Activated T-cell treated with anti-CD3 and anti-CD28 coated beads, Interleukin-2, amount 50 U/mL, for 72 hours (primary cell): ENCODE measurements at regions not wholly inside any gene's neighbourhood (a gene's known extent, or its start where the extent isn't known, plus 50 kb on each side); places are given as distances from the start of the nearest gene placed in this dataset.
A peak's percentile ranks its signal among the peaks of the same experiment; 100 is the strongest.

Experiments
- ATAC-seq, 2 donors: fragments of 150-1000 bp; cut with Tn5 transposase; replicated peaks in 1 of 2; 2 replicates each; pipeline ENCODE4 v1.10.0; 2021; ENCODE audit warnings: moderate library complexity in 2 of 2, mild to moderate bottlenecking in 1 of 2
- DNase-seq, 2 donors: peaks; one replicate each; pipeline ENCODE4 v3.0.0; 2021 to 2022; ENCODE audit warnings: mixed read lengths in 1 of 2
- H3K27ac Mint-ChIP-seq: one replicate; pipeline ENCODE4 v1.8.0; 2022; ENCODE audit warnings: mild to moderate bottlenecking, moderate library complexity, mixed read lengths
- H3K27me3 Mint-ChIP-seq: one replicate; pipeline ENCODE4 v1.8.0; 2022; ENCODE audit warnings: low read depth, mixed read lengths
- H3K36me3 Mint-ChIP-seq, 2 donors: one replicate each; pipeline ENCODE4 v1.8.0; 2022; ENCODE audit warnings: mixed read lengths in 2 of 2, mild to moderate bottlenecking in 1 of 2; ENCODE audit not compliant: insufficient read depth in 2 of 2
- H3K4me1 Mint-ChIP-seq: one replicate; pipeline ENCODE4 v1.8.0; 2022; ENCODE audit warnings: low read depth, mixed read lengths
- H3K4me3 Mint-ChIP-seq, 2 donors: one replicate each; pipeline ENCODE4 v1.8.0; 2022; ENCODE audit warnings: mild to moderate bottlenecking in 2 of 2, mixed read lengths in 2 of 2, moderate library complexity in 2 of 2
- H3K9me3 Mint-ChIP-seq, 2 donors: one replicate each; pipeline ENCODE4 v1.8.0; 2022; ENCODE audit warnings: mixed read lengths in 2 of 2

DNA sequence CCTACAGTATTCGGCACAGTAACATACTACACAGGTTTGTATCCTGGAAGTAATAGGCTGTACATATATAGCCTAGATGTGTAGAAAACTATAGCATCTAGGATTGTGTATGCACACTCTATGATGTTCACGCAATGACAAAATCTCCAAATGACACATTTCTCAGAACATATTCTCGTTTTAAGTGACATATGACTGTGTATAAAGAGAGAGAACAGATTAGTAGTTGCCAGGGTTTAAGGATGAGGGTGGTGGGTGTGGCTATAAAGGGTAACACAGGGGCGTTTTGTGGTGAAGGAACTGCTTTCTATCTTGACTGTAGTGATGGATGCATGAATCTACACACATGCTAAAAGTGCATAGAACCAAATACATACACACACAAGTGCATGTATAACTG, 101.2 kb downstream of the ARL4A start:
- Mint-ChIP-seq H3K36me3 (no peaks in the 10 kb centered on the region), H3K9me3 (no peaks in the 10 kb centered on the region), H3K4me3 (no peak overlapping the region), H3K27me3 (no peaks in the 10 kb centered on the region), H3K27ac (no peak overlapping the region), H3K4me1 (no peaks in the 10 kb centered on the region)
- DNase-seq: peak; percentile 0 to 33
- ATAC-seq: peak; percentile 68 to 94

DNA sequence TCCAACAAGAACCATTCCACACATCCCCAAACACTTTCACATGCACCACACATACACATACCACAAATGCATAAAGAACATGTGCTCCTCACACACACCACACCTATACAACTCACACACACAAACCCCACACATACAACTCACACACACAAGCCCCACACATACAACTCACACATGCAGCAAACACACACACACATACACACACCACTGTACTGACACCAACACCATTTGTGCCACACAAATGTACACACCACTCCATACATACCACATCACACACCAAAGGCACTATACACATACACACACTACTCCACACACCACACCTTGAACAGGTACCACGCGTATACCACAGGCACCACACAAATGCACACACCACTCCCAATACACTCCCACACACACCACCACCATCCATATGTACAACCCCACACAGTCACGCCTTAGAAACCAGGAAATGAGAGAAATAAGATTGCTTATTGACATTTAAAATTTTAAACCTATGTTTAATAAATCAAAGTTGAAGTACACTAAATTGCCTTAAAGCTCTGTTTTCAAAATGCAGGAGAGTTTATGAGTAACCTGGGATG, 107.4 kb downstream of the ARL4A start:
- Mint-ChIP-seq H3K9me3 (no peaks in the 10 kb centered on the region), H3K36me3 (no peaks in the 10 kb centered on the region), H3K4me1 (no peaks in the 10 kb centered on the region), H3K27ac (no peak overlapping the region), H3K4me3 (no peak overlapping the region), H3K27me3 (no peaks in the 10 kb centered on the region)
- DNase-seq (no peak), ATAC-seq (no peak)

DNA sequence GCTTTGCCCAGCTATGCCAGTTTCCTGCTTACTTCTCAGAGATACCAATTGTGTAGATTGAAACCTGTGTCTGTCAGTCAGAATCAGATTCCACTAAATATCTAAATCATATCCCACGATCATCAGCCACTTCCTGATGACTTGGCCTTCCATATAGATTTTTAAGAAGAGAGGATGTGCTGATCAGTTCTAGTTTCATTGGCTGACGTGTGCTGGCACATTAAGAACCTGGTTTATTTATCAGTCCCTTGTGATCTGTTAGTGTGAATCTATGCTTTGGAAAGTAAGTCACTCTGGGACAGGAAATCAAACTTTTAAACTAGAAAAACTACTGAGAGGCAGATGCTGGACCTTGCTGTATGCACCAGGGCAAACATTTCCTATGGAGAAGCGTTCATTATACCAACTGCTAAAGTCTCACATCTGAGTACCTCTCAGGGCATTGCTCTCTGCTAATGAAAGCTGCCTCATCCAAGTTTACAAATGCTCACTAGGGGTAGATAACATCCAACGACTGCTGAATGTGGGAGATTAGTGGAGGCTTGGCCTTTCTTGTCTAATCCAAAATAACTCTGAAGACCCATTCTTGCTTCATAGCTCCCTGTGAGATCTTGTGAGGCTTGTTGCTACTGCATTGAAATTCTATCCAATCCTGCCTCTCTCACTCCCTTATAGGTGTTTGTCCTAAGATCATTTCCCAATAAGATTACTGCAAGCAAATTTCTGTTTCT, 109.1 kb downstream of the ARL4A start:
- peak overlapping the region in 1 of 2 donors; percentile 1 for H3K4me3 Mint-ChIP-seq
- DNase-seq (no peak), ATAC-seq (peak in 1 of 2 donors; percentile 58)
- no peaks in the 10 kb centered on the region for H3K36me3 Mint-ChIP-seq
- H3K27me3 Mint-ChIP-seq: no peaks in the 10 kb centered on the region
- H3K9me3 Mint-ChIP-seq: no peaks in the 10 kb centered on the region
- peak overlapping the region; percentile 21 for H3K27ac Mint-ChIP-seq
- no peaks in the 10 kb centered on the region for H3K4me1 Mint-ChIP-seq

DNA sequence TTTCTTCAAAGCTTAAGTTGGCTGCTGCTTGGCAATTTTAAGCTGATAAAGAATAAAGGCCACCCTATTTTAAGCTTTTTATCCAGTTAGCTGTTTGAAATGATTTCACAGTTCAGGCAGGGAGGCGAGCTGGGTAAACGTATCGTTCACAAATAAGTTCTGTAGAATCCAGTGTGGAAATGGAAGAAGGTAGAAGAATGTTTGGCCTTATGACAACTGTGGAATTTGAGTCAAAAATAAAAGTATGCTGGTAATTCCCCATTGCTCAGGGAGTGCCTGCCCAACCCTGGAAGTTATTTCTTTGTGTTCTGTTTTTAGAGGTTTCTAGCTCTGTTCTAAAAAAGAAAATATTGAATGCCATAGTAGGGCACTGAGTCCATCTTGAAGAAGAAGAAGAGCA, 113.1 kb downstream of the ARL4A start:
- H3K4me3 Mint-ChIP-seq: no peak overlapping the region
- DNase-seq (no peak), ATAC-seq (no peak)
- H3K27me3 Mint-ChIP-seq: no peaks in the 10 kb centered on the region
- no peaks in the 10 kb centered on the region for H3K4me1 Mint-ChIP-seq
- no peaks in the 10 kb centered on the region for H3K36me3 Mint-ChIP-seq
- H3K9me3 Mint-ChIP-seq: no peaks in the 10 kb centered on the region
- H3K27ac Mint-ChIP-seq: no peak overlapping the region

DNA sequence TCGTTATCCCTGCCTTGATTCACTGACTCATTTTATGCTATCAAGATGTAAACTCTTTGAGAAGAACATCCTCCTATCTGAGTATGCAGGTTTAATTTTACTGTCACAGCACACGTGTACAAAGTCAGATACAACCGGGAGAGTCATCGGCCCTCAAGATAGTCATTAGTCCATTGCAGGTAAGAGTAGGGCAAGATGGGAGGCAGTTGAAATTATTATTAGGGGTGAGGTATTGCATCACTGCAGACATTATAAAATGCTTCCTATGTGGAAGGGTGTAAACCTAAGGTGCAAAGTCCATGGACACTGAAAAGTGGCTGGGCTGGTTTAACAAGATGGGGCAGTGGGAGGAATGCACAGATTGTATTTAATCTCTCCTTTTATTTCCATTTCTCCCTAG, 113.7 kb downstream of the ARL4A start:
- no peaks in the 10 kb centered on the region for H3K4me1 Mint-ChIP-seq
- H3K9me3 Mint-ChIP-seq: no peaks in the 10 kb centered on the region
- H3K36me3 Mint-ChIP-seq: no peaks in the 10 kb centered on the region
- DNase-seq: no peak
- ATAC-seq: no peak
- H3K27ac Mint-ChIP-seq: no peak overlapping the region
- no peaks in the 10 kb centered on the region for H3K27me3 Mint-ChIP-seq
- no peak overlapping the region for H3K4me3 Mint-ChIP-seq

DNA sequence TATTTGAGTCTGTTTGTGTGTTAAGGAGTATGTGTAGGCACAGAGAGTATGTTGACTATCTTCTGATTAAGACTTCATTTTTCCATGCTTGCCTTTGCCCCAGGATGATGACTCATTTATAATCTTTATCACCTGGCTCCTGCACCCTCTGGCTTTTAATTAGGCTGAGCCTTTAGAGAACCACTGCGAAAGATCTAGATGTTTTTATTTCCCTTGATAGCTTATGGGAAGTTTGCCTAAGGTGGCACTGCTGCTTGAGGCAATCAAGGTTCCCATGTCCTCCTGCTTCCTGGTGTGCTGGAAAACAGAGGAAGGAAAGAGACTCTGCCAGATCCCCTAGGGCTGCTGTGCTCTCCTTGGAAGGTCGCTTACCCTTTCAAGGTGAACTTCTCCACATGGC, 114.6 kb downstream of the ARL4A start:
- DNase-seq (no peak), ATAC-seq (no peak)
- Mint-ChIP-seq H3K36me3 (no peaks in the 10 kb centered on the region), H3K27me3 (no peaks in the 10 kb centered on the region), H3K27ac (no peak overlapping the region), H3K4me3 (no peak overlapping the region), H3K4me1 (no peaks in the 10 kb centered on the region), H3K9me3 (no peaks in the 10 kb centered on the region)

DNA sequence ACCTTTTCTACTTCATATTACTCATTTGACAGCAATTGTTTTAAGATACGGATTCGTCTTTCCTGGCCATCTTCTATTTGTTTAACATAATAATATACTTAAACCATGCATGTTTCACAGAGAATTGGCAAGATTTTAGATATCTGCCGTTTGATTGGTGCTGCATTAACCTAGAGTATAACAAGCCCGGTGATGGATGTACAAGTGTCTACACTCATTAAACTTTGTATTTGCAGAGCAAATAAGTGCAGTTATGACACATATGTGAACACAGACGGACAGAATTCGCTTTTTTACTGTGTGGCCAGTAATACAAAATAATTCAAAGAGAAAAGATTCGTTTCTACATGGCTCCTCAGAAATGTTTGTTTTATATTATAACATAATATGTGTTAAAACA, 116.1 kb downstream of the ARL4A start:
- Mint-ChIP-seq H3K27me3 (no peaks in the 10 kb centered on the region), H3K4me3 (no peak overlapping the region), H3K36me3 (no peaks in the 10 kb centered on the region), H3K4me1 (no peaks in the 10 kb centered on the region), H3K27ac (no peak overlapping the region), H3K9me3 (no peaks in the 10 kb centered on the region)
- DNase-seq (no peak), ATAC-seq (no peak)

DNA sequence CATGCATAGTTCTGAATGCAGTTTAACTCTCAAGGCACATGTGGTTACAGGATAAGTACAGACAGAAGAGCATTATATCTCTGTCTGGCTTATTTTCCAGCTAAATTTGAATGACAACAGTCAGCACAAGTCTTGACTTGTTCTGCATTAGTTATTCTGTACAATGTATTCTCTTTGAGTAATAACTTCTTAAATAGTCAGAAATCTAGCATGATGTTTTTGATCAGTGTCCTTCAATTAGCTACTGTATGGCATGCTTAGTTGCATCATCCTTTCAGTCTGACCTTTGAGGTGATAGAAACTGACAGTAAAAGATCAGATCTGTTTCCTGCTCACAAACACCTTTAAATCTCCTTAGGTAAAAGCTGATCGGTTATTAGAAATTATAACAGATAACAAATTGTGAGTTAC, 118.1 kb downstream of the ARL4A start:
- no peaks in the 10 kb centered on the region for H3K4me1 Mint-ChIP-seq
- no peaks in the 10 kb centered on the region for H3K36me3 Mint-ChIP-seq
- H3K9me3 Mint-ChIP-seq: no peaks in the 10 kb centered on the region
- H3K27me3 Mint-ChIP-seq: no peaks in the 10 kb centered on the region
- DNase-seq (no peak), ATAC-seq (no peak)
- H3K4me3 Mint-ChIP-seq: no peak overlapping the region
- H3K27ac Mint-ChIP-seq: no peak overlapping the region

DNA sequence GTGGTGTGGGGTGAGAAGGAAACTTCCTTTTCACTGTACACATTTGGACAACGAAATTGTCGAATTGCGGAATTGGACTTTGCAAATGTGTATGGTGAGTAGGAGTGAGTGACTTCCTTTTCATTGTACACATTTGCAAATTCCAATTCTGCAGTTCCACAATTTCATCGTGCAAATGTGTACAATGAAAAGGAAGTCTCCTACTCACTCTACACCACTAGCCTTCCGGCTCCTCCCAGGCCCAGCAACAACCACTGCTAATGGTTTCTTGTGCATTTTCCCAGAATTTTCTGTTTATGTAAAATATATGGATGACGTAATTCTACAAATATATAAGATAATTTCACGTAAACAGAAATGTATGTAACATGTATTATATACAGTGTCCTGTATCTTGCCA, 118.5 kb downstream of the ARL4A start:
- ATAC-seq: no peak

DNA sequence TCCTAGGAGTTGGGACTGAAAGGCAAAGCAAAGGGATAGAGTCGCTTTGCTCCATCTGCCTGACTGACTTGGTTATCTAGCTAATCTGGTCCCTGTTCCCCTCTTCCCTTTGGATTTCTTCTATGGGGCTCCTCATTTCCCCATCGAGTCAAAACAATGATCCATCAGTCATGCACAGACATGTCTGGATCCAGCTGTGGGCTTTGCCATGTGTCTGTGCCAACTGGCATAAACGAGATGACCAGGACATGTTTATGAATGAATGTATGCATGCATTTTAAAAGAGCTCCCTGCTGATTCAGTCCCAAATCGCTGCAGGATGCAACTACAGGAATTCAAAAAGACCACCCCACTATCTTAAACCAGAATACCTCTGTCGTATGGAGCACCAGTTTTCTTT, 122.0 kb downstream of the ARL4A start:
- no peaks in the 10 kb centered on the region for H3K27me3 Mint-ChIP-seq
- H3K9me3 Mint-ChIP-seq: peaks cover 0 to 6% of the 10 kb centered on the region in 2 donors
- ATAC-seq (no peak), DNase-seq (no peak)
- H3K4me1 Mint-ChIP-seq: no peaks in the 10 kb centered on the region
- H3K4me3 Mint-ChIP-seq: no peak overlapping the region
- no peak overlapping the region for H3K27ac Mint-ChIP-seq
- H3K36me3 Mint-ChIP-seq: no peaks in the 10 kb centered on the region

More for the DNA sequence above, 118.5 kb downstream of the ARL4A start:
- no peaks in the 10 kb centered on the region for H3K27me3 Mint-ChIP-seq
- no peaks in the 10 kb centered on the region for H3K4me1 Mint-ChIP-seq
- H3K36me3 Mint-ChIP-seq: no peaks in the 10 kb centered on the region
- H3K9me3 Mint-ChIP-seq: no peaks in the 10 kb centered on the region
- no peak overlapping the region for H3K4me3 Mint-ChIP-seq
- no peak for DNase-seq
- H3K27ac Mint-ChIP-seq: no peak overlapping the region

DNA sequence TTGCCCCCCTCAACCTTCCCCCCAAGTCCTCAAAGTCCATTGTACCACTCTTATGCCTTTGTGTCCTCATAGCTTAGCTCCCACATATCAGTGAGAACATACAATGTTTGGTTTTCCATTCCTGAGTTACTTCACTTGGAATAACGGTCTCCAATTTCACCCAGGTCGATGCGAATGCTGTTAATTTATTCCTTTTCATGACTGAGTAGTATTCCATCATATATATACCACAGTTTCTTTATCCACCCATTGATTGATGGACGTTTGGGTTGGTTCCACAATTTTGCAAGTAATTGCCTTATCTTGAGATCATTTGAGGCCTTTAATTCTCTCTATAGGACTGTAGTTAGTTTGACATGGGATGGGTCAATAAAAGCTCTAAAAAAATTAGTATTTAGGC, 124.7 kb downstream of the ARL4A start:
- ATAC-seq: no peak
- no peaks in the 10 kb centered on the region for H3K27me3 Mint-ChIP-seq
- H3K4me1 Mint-ChIP-seq: no peaks in the 10 kb centered on the region

DNA sequence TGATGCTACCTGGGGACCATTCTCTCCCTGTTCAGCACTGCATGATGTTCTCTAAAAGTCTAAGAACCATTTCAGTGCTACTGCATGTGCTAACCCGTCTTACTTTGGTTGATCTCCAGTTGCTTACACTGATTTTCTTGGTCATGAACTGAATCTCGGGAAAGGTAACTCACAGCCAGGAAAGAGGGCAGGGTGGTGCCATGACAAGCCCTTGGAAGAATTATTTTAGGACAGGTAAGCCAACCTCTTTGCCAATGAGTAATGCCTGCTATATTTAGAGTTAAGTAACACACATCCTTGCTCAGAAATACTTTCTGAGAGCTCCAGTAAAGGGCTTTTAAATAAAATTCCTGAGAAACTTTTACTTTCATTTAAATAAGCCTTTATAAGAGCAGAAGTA, 126.7 kb downstream of the ARL4A start:
- Mint-ChIP-seq H3K4me3 (no peak overlapping the region), H3K27ac (no peak overlapping the region), H3K27me3 (no peaks in the 10 kb centered on the region), H3K36me3 (no peaks in the 10 kb centered on the region), H3K9me3 (peaks cover 0 to 6% of the 10 kb centered on the region in 2 donors), H3K4me1 (no peaks in the 10 kb centered on the region)
- DNase-seq: no peak
- ATAC-seq: no peak

More for the DNA sequence above, 124.7 kb downstream of the ARL4A start:
- H3K27ac Mint-ChIP-seq: no peak overlapping the region
- DNase-seq: no peak
- H3K4me3 Mint-ChIP-seq: no peak overlapping the region
- H3K36me3 Mint-ChIP-seq: no peaks in the 10 kb centered on the region
- H3K9me3 Mint-ChIP-seq: peaks cover 0 to 6% of the 10 kb centered on the region in 2 donors

DNA sequence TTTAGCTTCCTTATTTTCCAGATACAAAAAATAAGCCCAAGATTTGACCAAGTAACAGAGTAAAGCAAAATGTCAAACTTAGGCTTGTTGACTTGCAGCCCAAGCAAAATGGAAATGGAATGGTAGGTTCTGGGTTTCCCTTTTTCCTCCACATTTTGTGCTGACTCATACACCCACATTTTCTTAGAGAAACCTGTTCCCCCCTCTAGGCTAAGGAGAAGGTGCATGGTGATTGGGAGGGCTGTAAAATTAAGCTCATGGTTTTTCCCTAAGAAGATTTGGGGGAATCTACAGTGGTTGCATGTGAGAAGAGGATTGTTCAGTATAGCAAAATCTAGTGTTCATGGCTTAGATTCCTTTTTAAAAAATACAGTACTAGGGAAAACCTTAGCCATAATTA, 127.4 kb downstream of the ARL4A start:
- ATAC-seq (no peak), DNase-seq (no peak)
- Mint-ChIP-seq H3K9me3 (peaks cover 0 to 6% of the 10 kb centered on the region in 2 donors), H3K27me3 (no peaks in the 10 kb centered on the region), H3K27ac (no peak overlapping the region), H3K4me3 (no peak overlapping the region), H3K36me3 (no peaks in the 10 kb centered on the region), H3K4me1 (no peaks in the 10 kb centered on the region)

DNA sequence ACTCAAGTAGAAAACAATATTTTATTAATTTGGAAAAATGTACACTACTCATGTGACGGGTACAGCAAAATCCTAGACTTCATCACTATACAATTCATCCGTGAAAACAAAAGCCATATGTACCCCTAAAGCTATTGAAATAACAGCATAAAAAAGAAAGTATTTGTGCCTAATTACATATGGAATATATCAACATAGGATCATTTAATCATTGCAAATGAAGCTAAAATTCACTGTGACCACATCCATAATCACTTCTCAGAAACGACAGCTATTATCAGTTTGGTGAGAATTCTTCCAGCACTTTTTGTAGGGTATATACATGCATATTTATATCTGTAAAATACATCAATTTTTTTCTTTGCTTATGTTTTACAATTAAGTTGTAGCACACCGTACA, 128.0 kb downstream of the ARL4A start:
- Mint-ChIP-seq H3K27ac (no peak overlapping the region), H3K9me3 (peaks cover 0 to 6% of the 10 kb centered on the region in 2 donors), H3K4me1 (no peaks in the 10 kb centered on the region), H3K4me3 (no peak overlapping the region), H3K27me3 (no peaks in the 10 kb centered on the region), H3K36me3 (no peaks in the 10 kb centered on the region)
- DNase-seq (no peak), ATAC-seq (no peak)
